SU-DHL-6 (cell line): ENCODE measurements at regions not wholly inside any gene's neighbourhood (a gene's known extent, or its start where the extent isn't known, plus 50 kb on each side); places are given as distances from the start of the nearest gene placed in this dataset.

ENCODE experiments used
- H2AFZ ChIP-seq: fragments of 200-600 bp; sonication (generic); 2 replicates; pipeline ENCODE4 v1.6.1; 2014; ENCODE audit warnings: low read depth, mild to moderate bottlenecking, moderate library complexity, mixed read lengths, antibody characterized with exemption, low read length; ENCODE audit not compliant: severe bottlenecking
- H3F3A ChIP-seq: fragments of 200-600 bp; shearing (Covaris generic); 2 replicates; pipeline ENCODE4 v1.6.0; 2016; ENCODE audit warnings: antibody characterized with exemption, mild to moderate bottlenecking; ENCODE audit not compliant: insufficient read depth
- H3K27ac ChIP-seq: fragments of 200-600 bp; sonication (generic); 2 replicates; pipeline ENCODE4 v1.5.1; 2016; ENCODE audit warnings: low read depth, mild to moderate bottlenecking, low read length, moderate library complexity, mixed read lengths
- H3K27me3 ChIP-seq: fragments of 200-600 bp; sonication (generic), shearing (Covaris generic); 2 replicates; pipeline ENCODE4 v1.6.0; 2014; ENCODE audit warnings: mild to moderate bottlenecking, low read length
- H3K36me3 ChIP-seq: fragments of 200-600 bp; sonication (generic); 2 replicates; pipeline ENCODE4 v1.6.1; 2014; ENCODE audit warnings: mild to moderate bottlenecking, low read length, mixed read lengths
- H3K4me2 ChIP-seq: fragments of 300-600, 200-600 bp; shearing (Covaris generic), sonication (generic); 2 replicates; pipeline ENCODE4 v1.6.0; 2014; ENCODE audit warnings: low read length, low read depth, mild to moderate bottlenecking; ENCODE audit not compliant: poor library complexity, severe bottlenecking
- H3K4me3 ChIP-seq: fragments of 200-600 bp; sonication (generic); 2 replicates; pipeline ENCODE4 v1.5.1; 2014; ENCODE audit warnings: antibody characterized with exemption, low read length, mild to moderate bottlenecking, mixed read lengths; ENCODE audit not compliant: insufficient read depth, poor library complexity, severe bottlenecking
- H3K79me2 ChIP-seq: fragments of 200-600 bp; sonication (generic); 2 replicates; pipeline ENCODE4 v1.6.1; 2014; ENCODE audit warnings: mild to moderate bottlenecking, low read length, moderate library complexity; ENCODE audit not compliant: insufficient read depth
- H3K9ac ChIP-seq: fragments of 200-600 bp; sonication (generic); 2 replicates; pipeline ENCODE4 v1.7.0; 2014; ENCODE audit warnings: mild to moderate bottlenecking, low read length
- H3K9me2 ChIP-seq: fragments of 200-600 bp; sonication (generic); replicated peaks from 2 replicates; pipeline ENCODE4 v1.6.1; 2014; ENCODE audit warnings: low read length; ENCODE audit not compliant: insufficient read depth
- H3K9me3 ChIP-seq: fragments of 200-600 bp; sonication (generic); 2 replicates; pipeline ENCODE4 v1.6.1; 2014; ENCODE audit warnings: low read length, mixed read lengths; ENCODE audit not compliant: insufficient read depth
- H4K20me1 ChIP-seq: fragments of 200-600 bp; sonication (generic); 2 replicates; pipeline ENCODE4 v1.6.1; 2014; ENCODE audit warnings: low read depth, mild to moderate bottlenecking, antibody characterized with exemption, low read length, moderate library complexity, mixed read lengths
- EZH2phosphoT487 ChIP-seq: fragments of 200-600 bp; sonication (generic), shearing (Covaris generic); conservative IDR thresholded peaks from 2 replicates; pipeline ENCODE4 v1.6.1; 2018; ENCODE audit warnings: mild to moderate bottlenecking, antibody characterized with exemption, low read length, moderate library complexity, mixed read lengths
- TF ChIP-seq, protein P1 (sequence below): fragments of 200-600 bp; sonication (generic); IDR thresholded peaks from one replicate; pipeline ENCODE4 v1.5.1; 2017; ENCODE audit warnings: antibody characterized with exemption, mild to moderate bottlenecking, low read length, moderate library complexity; ENCODE audit not compliant: insufficient read depth, poor library complexity, severe bottlenecking

DNA sequence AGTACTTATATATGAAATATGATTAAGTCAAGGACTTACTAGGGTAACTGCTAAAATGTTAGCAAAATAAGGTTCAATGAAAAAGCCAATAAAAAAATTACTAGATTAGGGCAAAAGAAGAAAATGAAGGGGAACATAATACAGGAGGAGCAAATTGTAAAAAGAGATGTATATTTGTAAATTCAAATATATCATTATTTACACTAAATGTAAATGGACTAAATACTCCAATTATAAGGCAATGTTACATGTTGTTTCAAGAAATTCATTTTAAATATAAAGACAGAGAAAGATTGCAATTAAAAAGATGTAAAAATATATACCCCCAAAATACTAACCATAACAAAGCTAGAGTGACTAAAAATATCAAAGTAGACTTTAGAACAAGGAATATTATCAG, 134.1 kb downstream of the EFHB start:
- TF ChIP-seq, protein P1, sequence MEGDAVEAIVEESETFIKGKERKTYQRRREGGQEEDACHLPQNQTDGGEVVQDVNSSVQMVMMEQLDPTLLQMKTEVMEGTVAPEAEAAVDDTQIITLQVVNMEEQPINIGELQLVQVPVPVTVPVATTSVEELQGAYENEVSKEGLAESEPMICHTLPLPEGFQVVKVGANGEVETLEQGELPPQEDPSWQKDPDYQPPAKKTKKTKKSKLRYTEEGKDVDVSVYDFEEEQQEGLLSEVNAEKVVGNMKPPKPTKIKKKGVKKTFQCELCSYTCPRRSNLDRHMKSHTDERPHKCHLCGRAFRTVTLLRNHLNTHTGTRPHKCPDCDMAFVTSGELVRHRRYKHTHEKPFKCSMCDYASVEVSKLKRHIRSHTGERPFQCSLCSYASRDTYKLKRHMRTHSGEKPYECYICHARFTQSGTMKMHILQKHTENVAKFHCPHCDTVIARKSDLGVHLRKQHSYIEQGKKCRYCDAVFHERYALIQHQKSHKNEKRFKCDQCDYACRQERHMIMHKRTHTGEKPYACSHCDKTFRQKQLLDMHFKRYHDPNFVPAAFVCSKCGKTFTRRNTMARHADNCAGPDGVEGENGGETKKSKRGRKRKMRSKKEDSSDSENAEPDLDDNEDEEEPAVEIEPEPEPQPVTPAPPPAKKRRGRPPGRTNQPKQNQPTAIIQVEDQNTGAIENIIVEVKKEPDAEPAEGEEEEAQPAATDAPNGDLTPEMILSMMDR: no peak
- no peak for TF ChIP-seq EZH2phosphoT487
- H3K4me2 ChIP-seq: no peak overlapping the region
- H3K9me2 ChIP-seq: no peaks in the 10 kb centered on the region
- H3K27me3 ChIP-seq: no peaks in the 10 kb centered on the region
- H3K27ac ChIP-seq: no peak overlapping the region
- H4K20me1 ChIP-seq: no peaks in the 10 kb centered on the region
- H3K9me3 ChIP-seq: peaks cover 5% of the 10 kb centered on the region; the same call in 1 of the 2 replicates
- H3K79me2 ChIP-seq: no peaks in the 10 kb centered on the region
- H3K4me3 ChIP-seq: no peak overlapping the region
- no peak overlapping the region for H2AFZ ChIP-seq
- 0 out of 2 replicates have a peak, but pooled peaks cover 3% of the 10 kb centered on the region for H3K36me3 ChIP-seq
- H3K9ac ChIP-seq: no peak overlapping the region
- no peaks in the 10 kb centered on the region for H3F3A ChIP-seq

DNA sequence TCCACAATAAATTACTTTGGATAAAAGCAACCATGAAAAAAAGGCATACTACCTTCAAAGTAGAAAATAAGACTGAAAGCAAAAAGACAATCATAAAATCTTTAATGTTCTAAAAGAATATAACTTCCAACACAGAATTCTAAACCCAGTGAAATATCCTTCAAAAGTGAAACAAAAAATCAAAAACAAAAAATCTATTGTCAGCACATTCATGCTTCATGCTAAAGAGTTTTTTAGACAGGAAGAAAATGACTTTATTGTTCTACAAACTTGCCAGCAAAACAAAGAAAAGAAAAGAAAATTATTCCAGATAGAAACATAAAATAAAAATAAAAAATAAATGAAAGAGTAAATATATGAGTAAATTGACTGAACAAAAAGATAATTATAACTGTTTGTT, 134.9 kb downstream of the EFHB start:
- H2AFZ ChIP-seq: no peak overlapping the region

DNA sequence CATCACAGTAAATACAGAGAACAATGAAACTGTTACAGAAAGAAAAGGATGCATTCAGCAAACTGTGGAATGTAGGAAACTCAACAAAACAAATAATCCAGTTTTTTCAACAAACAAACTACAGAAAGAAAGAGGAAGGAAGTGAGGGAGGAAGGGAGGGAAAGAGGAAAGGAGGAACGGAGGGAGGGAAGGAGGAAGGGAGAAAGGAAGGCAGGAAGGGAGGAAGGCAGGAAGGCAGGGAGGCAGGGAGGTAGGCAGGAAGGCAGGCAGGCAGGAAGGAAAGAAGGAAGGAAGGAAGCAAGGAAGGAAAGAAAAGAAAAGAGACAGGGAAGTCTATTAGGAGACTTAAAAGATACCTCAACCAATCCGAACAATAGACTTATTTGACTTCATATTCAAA, 135.7 kb downstream of the EFHB start:
- Histone ChIP-seq H3F3A (no peaks in the 10 kb centered on the region), H4K20me1 (no peaks in the 10 kb centered on the region), H3K9me3 (peaks cover 5% of the 10 kb centered on the region; the same call in 1 of the 2 replicates), H3K4me3 (no peak overlapping the region), H3K27ac (no peak overlapping the region), H3K9me2 (no peaks in the 10 kb centered on the region), H2AFZ (no peak overlapping the region), H3K4me2 (no peak overlapping the region), H3K79me2 (no peaks in the 10 kb centered on the region), H3K9ac (no peak overlapping the region), H3K27me3 (no peaks in the 10 kb centered on the region), H3K36me3 (0 out of 2 replicates have a peak, but pooled peaks cover 3% of the 10 kb centered on the region)
- TF ChIP-seq, protein P1: no peak

More for the DNA sequence above, 134.9 kb downstream of the EFHB start:
- H3K79me2 ChIP-seq: no peaks in the 10 kb centered on the region
- H3K4me3 ChIP-seq: no peak overlapping the region
- H3F3A ChIP-seq: no peaks in the 10 kb centered on the region
- TF ChIP-seq, protein P1: no peak
- TF ChIP-seq EZH2phosphoT487: no peak
- H3K9ac ChIP-seq: no peak overlapping the region
- peaks cover 5% of the 10 kb centered on the region; the same call in 1 of the 2 replicates for H3K9me3 ChIP-seq
- H3K36me3 ChIP-seq: 0 out of 2 replicates have a peak, but pooled peaks cover 3% of the 10 kb centered on the region
- no peaks in the 10 kb centered on the region for H4K20me1 ChIP-seq
- no peak overlapping the region for H3K4me2 ChIP-seq
- no peaks in the 10 kb centered on the region for H3K27me3 ChIP-seq
- no peak overlapping the region for H3K27ac ChIP-seq
- H3K9me2 ChIP-seq: no peaks in the 10 kb centered on the region
